HCT116 (cell line): ENCODE measurements at regions not wholly inside any gene's neighbourhood (a gene's known extent, or its start where the extent isn't known, plus 50 kb on each side); places are given as distances from the start of the nearest gene placed in this dataset.

ENCODE experiments used
- ATAC-seq: fragments of 200-7000 bp; cut with Tn5 transposase; 2 replicates; pipeline ENCODE4 v1.9.1; 2020; ENCODE audit warnings: mild to moderate bottlenecking, moderate library complexity
- BruUV-seq: library from RNA; stranded (reverse); fragments of 400-500 nt; replicated peaks from 2 replicates; lab custom pipeline; 2021; lab: Mats Ljungman, UMichigan
- CTCF ChIA-PET: fragments of 300-600 bp; sonication (Branson Sonifier 250); formaldehyde crosslinking; loops from one replicate; lab custom pipeline; 2021; ENCODE audit warnings: antibody characterized with exemption; lab: Charles Lee
- POLR2A ChIA-PET: fragments of 300-600, 350-600 bp; sonication (Branson Sonifier 250); formaldehyde crosslinking; loops from one replicate; lab custom pipeline; 2021; ENCODE audit warnings: antibody characterized with exemption; lab: Charles Lee
- RAD21 ChIA-PET, 2 experiments: fragments of 300-600 bp; sonication (Branson Sonifier 250); formaldehyde crosslinking; loops; one replicate each; lab custom pipeline; 2023; ENCODE audit warnings: low total read pairs in 2 of 2; ENCODE audit not compliant: uncharacterized antibody in 2 of 2, unreplicated experiment in 2 of 2, low non-redundant PET in 1 of 2; lab: Charles Lee
- DNase-seq: peaks from one replicate; pipeline ENCODE4 v3.0.0-alpha.2; 2010; ENCODE audit warnings: low read depth, low spot score
- H2AFZ ChIP-seq: fragments of 200-600 bp; shearing (Covaris generic), sonication (generic); 2 replicates; pipeline ENCODE4 v1.6.1; 2017; ENCODE audit warnings: low read depth, mixed run types, mixed read lengths, antibody characterized with exemption, low read length; ENCODE audit not compliant: poor library complexity, severe bottlenecking
- H3K27ac ChIP-seq: 2 replicates; pipeline ENCODE4 v1.5.1; 2012; ENCODE audit warnings: low read depth, low read length
- H3K27me3 ChIP-seq: fragments of 200-600 bp; sonication (generic); 2 replicates; pipeline ENCODE4 v1.6.1; 2016; ENCODE audit warnings: mixed run types, low read length, mixed read lengths; ENCODE audit not compliant: insufficient read depth
- H3K36me3 ChIP-seq, 2 experiments: fragments of 200-500 bp in 1 of 2; fragments of 200-600 bp in 1 of 2; sonication (Bioruptor generic) in 1 of 2; sonication (generic) in 1 of 2; 2 replicates each; pipeline versions ENCODE4 v1.5.1 to v1.6.1; 2014 to 2016; ENCODE audit warnings: low read length in 2 of 2, inconsistent platforms in 1 of 2, mixed read lengths in 1 of 2, mixed run types in 1 of 2; ENCODE audit not compliant: insufficient read depth in 2 of 2, control insufficient read depth in 1 of 2
- H3K4me1 ChIP-seq, 2 experiments: fragments of 200-600 bp in 1 of 2; sonication (generic) in 1 of 2; 2 replicates each; pipeline versions ENCODE4 v1.5.1 to v1.6.1; 2012 to 2017; ENCODE audit warnings: low read length in 2 of 2, inconsistent platforms in 1 of 2, mild to moderate bottlenecking in 1 of 2, mixed read lengths in 1 of 2, mixed run types in 1 of 2, moderate library complexity in 1 of 2; ENCODE audit not compliant: insufficient read depth in 2 of 2, control insufficient read depth in 1 of 2
- H3K4me2 ChIP-seq: fragments of 200-600 bp; sonication (generic); 2 replicates; pipeline ENCODE4 v1.6.1; 2017; ENCODE audit warnings: mixed run types, low read length, mixed read lengths
- H3K4me3 ChIP-seq, 2 experiments: fragments of 200-600 bp in 1 of 2; sonication (generic) in 1 of 2; replicated peaks in 1 of 2; 2 replicates each; pipeline ENCODE4 v1.5.1; 2011 to 2016; ENCODE audit warnings: low read length in 2 of 2, control low read depth in 1 of 2, low read depth in 1 of 2, mild to moderate bottlenecking in 1 of 2, mixed read lengths in 1 of 2, mixed run types in 1 of 2
- H3K79me2 ChIP-seq: fragments of 200-600 bp; sonication (generic); 2 replicates; pipeline ENCODE4 v1.6.1; 2017; ENCODE audit warnings: mild to moderate bottlenecking, mixed run types, low read length, moderate library complexity, mixed read lengths; ENCODE audit not compliant: insufficient read depth
- H3K9ac ChIP-seq: fragments of 200-600 bp; sonication (generic); 2 replicates; pipeline ENCODE4 v1.6.1; 2016; ENCODE audit warnings: low read length, mixed read lengths
- H3K9me2 ChIP-seq: fragments of 200-600 bp; sonication (generic), shearing (Covaris generic); 2 replicates; pipeline ENCODE4 v1.6.1; 2017; ENCODE audit warnings: mixed run types, mild to moderate bottlenecking, moderate library complexity; ENCODE audit not compliant: insufficient read depth
- H3K9me3 ChIP-seq, 2 experiments: fragments of 200-500 bp in 1 of 2; fragments of 200-600 bp in 1 of 2; sonication (Bioruptor generic) in 1 of 2; sonication (generic) in 1 of 2; 2 replicates each; pipeline ENCODE4 v1.6.1; 2014 to 2017; ENCODE audit warnings: low read length in 2 of 2, mixed read lengths in 2 of 2, inconsistent platforms in 1 of 2, low read depth in 1 of 2, mild to moderate bottlenecking in 1 of 2, mixed run types in 1 of 2, moderate library complexity in 1 of 2; ENCODE audit not compliant: control insufficient read depth in 1 of 2, insufficient read depth in 1 of 2
- H4K20me1 ChIP-seq: fragments of 200-600 bp; sonication (generic), shearing (Covaris generic); 2 replicates; pipeline ENCODE4 v1.6.1; 2017; ENCODE audit warnings: mixed run types, mild to moderate bottlenecking, moderate library complexity; ENCODE audit not compliant: insufficient read depth
- CEBPB ChIP-seq: IDR thresholded peaks from 2 replicates; pipeline ENCODE4 v1.6.1; 2012; ENCODE audit warnings: low read depth
- EGR1 ChIP-seq: IDR thresholded peaks from 2 replicates; pipeline ENCODE4 v1.6.1; 2012; ENCODE audit warnings: low read depth
- EZH2 ChIP-seq: fragments of 200-600 bp; sonication (generic); IDR thresholded peaks from 2 replicates; pipeline ENCODE4 v1.6.1; 2017; ENCODE audit warnings: antibody characterized with exemption, mixed run types
- JUND ChIP-seq: IDR thresholded peaks from 2 replicates; pipeline ENCODE4 v1.6.1; 2012
- POLR2A ChIP-seq: IDR thresholded peaks from 2 replicates; pipeline ENCODE4 v1.7.0; 2011; ENCODE audit warnings: borderline replicate concordance; ENCODE audit not compliant: insufficient read depth, insufficient read length; ENCODE audit errors: extremely low read depth
- POLR2AphosphoS5 ChIP-seq: IDR thresholded peaks from 2 replicates; pipeline ENCODE4 v1.6.1; 2011; ENCODE audit warnings: mild to moderate bottlenecking, low read depth, low read length, moderate library complexity
- SIN3A ChIP-seq: IDR thresholded peaks from 2 replicates; pipeline ENCODE4 v1.6.1; 2012; ENCODE audit warnings: low read depth
- SP1 ChIP-seq: IDR thresholded peaks from 2 replicates; pipeline ENCODE4 v1.6.1; 2012; ENCODE audit warnings: low read depth
- YY1 ChIP-seq: IDR thresholded peaks from 2 replicates; pipeline ENCODE4 v1.6.1; 2011; ENCODE audit warnings: low read length, low read depth, moderate library complexity, mild to moderate bottlenecking; ENCODE audit not compliant: insufficient replicate concordance; ENCODE audit errors: extremely low read depth
- intact Hi-C: fragments of 100-400 bp; cut with micrococcal nuclease; formaldehyde crosslinking; loops from 2 replicates; pipeline ENCODE4 v1.10.0; 2022
- TF ChIP-seq, protein P1 (sequence below), 3 experiments: fragments of 200-600 bp in 1 of 3; sonication (generic) in 1 of 3; IDR thresholded peaks in 2 of 3; conservative IDR thresholded peaks in 1 of 3; 2 replicates each; pipeline ENCODE4 v1.5.1; 2012 to 2017; ENCODE audit warnings: low read depth in 2 of 3, low read length in 2 of 3, antibody characterized with exemption in 1 of 3, borderline replicate concordance in 1 of 3, control low read depth in 1 of 3, mild to moderate bottlenecking in 1 of 3, mixed read lengths in 1 of 3, mixed run types in 1 of 3, moderate library complexity in 1 of 3; ENCODE audit not compliant: insufficient read depth in 1 of 3
- TF ChIP-seq, protein P2 (sequence below): IDR thresholded peaks from 2 replicates; pipeline ENCODE4 v1.6.1; 2012
- TF ChIP-seq, protein P3 (sequence below): IDR thresholded peaks from 2 replicates; pipeline ENCODE4 v1.6.1; 2011; ENCODE audit warnings: mild to moderate bottlenecking, low read length, moderate library complexity; ENCODE audit not compliant: insufficient replicate concordance; ENCODE audit errors: extremely low read depth
- TF ChIP-seq, protein P4 (sequence below): IDR thresholded peaks from 2 replicates; pipeline ENCODE4 v1.6.1; 2012; ENCODE audit warnings: low read depth

DNA sequence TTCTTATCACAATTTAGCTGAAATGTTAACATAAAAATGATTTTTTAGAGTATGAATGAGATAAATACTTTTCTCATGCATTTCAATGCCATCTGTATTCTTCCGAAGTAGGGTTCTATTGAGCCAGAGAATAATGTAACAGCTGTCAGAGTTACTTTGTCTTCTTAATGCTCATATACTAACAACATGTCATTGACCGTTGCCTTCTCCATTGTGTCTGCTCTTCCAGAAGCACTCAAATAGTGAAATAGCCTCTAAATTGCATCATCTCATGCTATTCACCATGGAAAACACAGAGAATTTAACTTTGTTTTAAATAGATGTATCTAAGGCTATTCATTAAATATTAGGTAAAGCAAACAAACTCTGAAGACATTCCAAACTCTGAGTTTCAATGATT, 1875.9 kb upstream of the CDH9 start:
- Histone ChIP-seq H3K79me2 (no peaks in the 10 kb centered on the region), H3K4me3 (no peak overlapping the region), H3K9me3 (peaks cover 0 to 26% of the 10 kb centered on the region in 2 experiments; a peak in 2 of 4 replicates), H3K9ac (no peak overlapping the region), H3K36me3 (no peaks in the 10 kb centered on the region), H3K9me2 (no peaks in the 10 kb centered on the region)
- RAD21 ChIA-PET: no interaction called here
- TF ChIP-seq JUND (no peak), EZH2 (no peak), POLR2A (no peak), SP1 (no peak), POLR2AphosphoS5 (no peak), YY1 (no peak)
- TF ChIP-seq, protein P1, sequence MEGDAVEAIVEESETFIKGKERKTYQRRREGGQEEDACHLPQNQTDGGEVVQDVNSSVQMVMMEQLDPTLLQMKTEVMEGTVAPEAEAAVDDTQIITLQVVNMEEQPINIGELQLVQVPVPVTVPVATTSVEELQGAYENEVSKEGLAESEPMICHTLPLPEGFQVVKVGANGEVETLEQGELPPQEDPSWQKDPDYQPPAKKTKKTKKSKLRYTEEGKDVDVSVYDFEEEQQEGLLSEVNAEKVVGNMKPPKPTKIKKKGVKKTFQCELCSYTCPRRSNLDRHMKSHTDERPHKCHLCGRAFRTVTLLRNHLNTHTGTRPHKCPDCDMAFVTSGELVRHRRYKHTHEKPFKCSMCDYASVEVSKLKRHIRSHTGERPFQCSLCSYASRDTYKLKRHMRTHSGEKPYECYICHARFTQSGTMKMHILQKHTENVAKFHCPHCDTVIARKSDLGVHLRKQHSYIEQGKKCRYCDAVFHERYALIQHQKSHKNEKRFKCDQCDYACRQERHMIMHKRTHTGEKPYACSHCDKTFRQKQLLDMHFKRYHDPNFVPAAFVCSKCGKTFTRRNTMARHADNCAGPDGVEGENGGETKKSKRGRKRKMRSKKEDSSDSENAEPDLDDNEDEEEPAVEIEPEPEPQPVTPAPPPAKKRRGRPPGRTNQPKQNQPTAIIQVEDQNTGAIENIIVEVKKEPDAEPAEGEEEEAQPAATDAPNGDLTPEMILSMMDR (IDR thresholded peaks at IDR 0.05 in 2 of 3, conservative IDR thresholded peaks at IDR 0.05 in 1 of 3; ENCODE audit: borderline replicate concordance in 1 of 3, insufficient read depth in 1 of 3, low read depth in 2 of 3, low read length in 2 of 3): no peak
- TF ChIP-seq, protein P2, sequence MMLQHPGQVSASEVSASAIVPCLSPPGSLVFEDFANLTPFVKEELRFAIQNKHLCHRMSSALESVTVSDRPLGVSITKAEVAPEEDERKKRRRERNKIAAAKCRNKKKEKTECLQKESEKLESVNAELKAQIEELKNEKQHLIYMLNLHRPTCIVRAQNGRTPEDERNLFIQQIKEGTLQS: no peak
- TF ChIP-seq, all 23 proteins: peak for 0
- ChIA-PET CTCF (no interaction called here), POLR2A (no interaction called here)
- H3K27me3 ChIP-seq: no peaks in the 10 kb centered on the region
- ATAC-seq (no peak), DNase-seq (no peak)
- no TSS peak for BruUV-seq
- no peak overlapping the region for H3K4me2 ChIP-seq
- H3K4me1 ChIP-seq: no peaks in the 10 kb centered on the region
- H4K20me1 ChIP-seq: no peaks in the 10 kb centered on the region
- no peak overlapping the region for H3K27ac ChIP-seq
- intact Hi-C loops: no loop called here
- H2AFZ ChIP-seq: no peak overlapping the region

DNA sequence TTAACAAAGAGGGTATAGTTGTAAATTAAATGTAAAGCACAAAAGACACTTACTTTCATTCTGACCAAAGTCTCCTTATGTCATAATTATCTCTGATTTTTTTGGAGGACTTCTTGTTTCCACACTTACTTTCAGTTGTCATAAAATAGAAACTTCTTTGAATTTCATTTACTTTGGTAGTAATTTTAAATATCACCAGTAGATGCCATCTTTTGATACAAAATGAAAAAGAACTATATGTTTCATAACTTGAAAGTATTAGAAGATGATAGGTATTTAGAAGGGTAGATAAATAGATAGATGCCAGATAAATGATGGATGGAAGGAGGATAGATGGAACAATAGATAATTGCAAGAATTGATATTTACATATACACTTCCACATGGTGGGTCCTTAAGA, 1865.3 kb upstream of the CDH9 start:
- TF ChIP-seq SP1 (no peak), EGR1 (no peak), CEBPB (no peak), SIN3A (no peak), YY1 (no peak)
- TF ChIP-seq, protein P3, sequence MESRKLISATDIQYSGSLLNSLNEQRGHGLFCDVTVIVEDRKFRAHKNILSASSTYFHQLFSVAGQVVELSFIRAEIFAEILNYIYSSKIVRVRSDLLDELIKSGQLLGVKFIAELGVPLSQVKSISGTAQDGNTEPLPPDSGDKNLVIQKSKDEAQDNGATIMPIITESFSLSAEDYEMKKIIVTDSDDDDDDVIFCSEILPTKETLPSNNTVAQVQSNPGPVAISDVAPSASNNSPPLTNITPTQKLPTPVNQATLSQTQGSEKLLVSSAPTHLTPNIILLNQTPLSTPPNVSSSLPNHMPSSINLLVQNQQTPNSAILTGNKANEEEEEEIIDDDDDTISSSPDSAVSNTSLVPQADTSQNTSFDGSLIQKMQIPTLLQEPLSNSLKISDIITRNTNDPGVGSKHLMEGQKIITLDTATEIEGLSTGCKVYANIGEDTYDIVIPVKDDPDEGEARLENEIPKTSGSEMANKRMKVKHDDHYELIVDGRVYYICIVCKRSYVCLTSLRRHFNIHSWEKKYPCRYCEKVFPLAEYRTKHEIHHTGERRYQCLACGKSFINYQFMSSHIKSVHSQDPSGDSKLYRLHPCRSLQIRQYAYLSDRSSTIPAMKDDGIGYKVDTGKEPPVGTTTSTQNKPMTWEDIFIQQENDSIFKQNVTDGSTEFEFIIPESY: no peak
- TF ChIP-seq, protein P4, sequence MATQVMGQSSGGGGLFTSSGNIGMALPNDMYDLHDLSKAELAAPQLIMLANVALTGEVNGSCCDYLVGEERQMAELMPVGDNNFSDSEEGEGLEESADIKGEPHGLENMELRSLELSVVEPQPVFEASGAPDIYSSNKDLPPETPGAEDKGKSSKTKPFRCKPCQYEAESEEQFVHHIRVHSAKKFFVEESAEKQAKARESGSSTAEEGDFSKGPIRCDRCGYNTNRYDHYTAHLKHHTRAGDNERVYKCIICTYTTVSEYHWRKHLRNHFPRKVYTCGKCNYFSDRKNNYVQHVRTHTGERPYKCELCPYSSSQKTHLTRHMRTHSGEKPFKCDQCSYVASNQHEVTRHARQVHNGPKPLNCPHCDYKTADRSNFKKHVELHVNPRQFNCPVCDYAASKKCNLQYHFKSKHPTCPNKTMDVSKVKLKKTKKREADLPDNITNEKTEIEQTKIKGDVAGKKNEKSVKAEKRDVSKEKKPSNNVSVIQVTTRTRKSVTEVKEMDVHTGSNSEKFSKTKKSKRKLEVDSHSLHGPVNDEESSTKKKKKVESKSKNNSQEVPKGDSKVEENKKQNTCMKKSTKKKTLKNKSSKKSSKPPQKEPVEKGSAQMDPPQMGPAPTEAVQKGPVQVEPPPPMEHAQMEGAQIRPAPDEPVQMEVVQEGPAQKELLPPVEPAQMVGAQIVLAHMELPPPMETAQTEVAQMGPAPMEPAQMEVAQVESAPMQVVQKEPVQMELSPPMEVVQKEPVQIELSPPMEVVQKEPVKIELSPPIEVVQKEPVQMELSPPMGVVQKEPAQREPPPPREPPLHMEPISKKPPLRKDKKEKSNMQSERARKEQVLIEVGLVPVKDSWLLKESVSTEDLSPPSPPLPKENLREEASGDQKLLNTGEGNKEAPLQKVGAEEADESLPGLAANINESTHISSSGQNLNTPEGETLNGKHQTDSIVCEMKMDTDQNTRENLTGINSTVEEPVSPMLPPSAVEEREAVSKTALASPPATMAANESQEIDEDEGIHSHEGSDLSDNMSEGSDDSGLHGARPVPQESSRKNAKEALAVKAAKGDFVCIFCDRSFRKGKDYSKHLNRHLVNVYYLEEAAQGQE: no peak
- TF ChIP-seq, all 23 proteins: peak for 0
- Histone ChIP-seq H4K20me1 (no peaks in the 10 kb centered on the region), H3K36me3 (no peaks in the 10 kb centered on the region), H2AFZ (no peak overlapping the region), H3K79me2 (no peaks in the 10 kb centered on the region), H3K27me3 (no peaks in the 10 kb centered on the region), H3K9me2 (no peaks in the 10 kb centered on the region), H3K4me1 (no peaks in the 10 kb centered on the region), H3K9me3 (peaks cover 0 to 9% of the 10 kb centered on the region in 2 experiments; a peak in 2 of 4 replicates), H3K4me2 (no peak overlapping the region), H3K9ac (no peak overlapping the region), H3K27ac (no peak overlapping the region), H3K4me3 (no peak overlapping the region)
- DNase-seq (no peak), ATAC-seq (no peak)
- RAD21 ChIA-PET: no interaction called here
- POLR2A ChIA-PET: no interaction called here
- intact Hi-C loops: no loop called here
- CTCF ChIA-PET: no interaction called here
- no TSS peak for BruUV-seq
